Osteocyte (in vitro differentiated cells): ENCODE measurements at regions not wholly inside any gene's neighbourhood (a gene's known extent, or its start where the extent isn't known, plus 50 kb on each side); places are given as distances from the start of the nearest gene placed in this dataset.

Experiments used
- DNase-seq: peaks from one replicate; pipeline ENCODE4 v3.0.0; 2021; ENCODE audit warnings: mixed read lengths; ENCODE audit not compliant: unreplicated experiment; ENCODE audit errors: extremely low spot score
- H3K27ac Mint-ChIP-seq: one replicate; pipeline ENCODE4 v1.8.0; 2021; ENCODE audit warnings: mild to moderate bottlenecking, mixed read lengths; ENCODE audit not compliant: unreplicated experiment
- H3K27me3 Mint-ChIP-seq: one replicate; pipeline ENCODE4 v1.8.0; 2021; ENCODE audit warnings: mixed read lengths; ENCODE audit not compliant: unreplicated experiment
- H3K36me3 Mint-ChIP-seq: one replicate; pipeline ENCODE4 v1.8.0; 2021; ENCODE audit warnings: mixed read lengths; ENCODE audit not compliant: unreplicated experiment
- H3K4me1 Mint-ChIP-seq: one replicate; pipeline ENCODE4 v1.8.0; 2021; ENCODE audit warnings: mixed read lengths; ENCODE audit not compliant: unreplicated experiment
- H3K4me3 Mint-ChIP-seq: one replicate; pipeline ENCODE4 v1.8.0; 2021; ENCODE audit warnings: mild to moderate bottlenecking, moderate library complexity, mixed read lengths; ENCODE audit not compliant: unreplicated experiment
- H3K9me3 Mint-ChIP-seq: one replicate; pipeline ENCODE4 v1.8.0; 2021; ENCODE audit warnings: mixed read lengths; ENCODE audit not compliant: unreplicated experiment
- CTCF ChIP-seq: fragments of 200-600 bp; sonication (generic); IDR thresholded peaks from 2 replicates; pipeline ENCODE4 v1.5.0; 2021; ENCODE audit warnings: antibody characterized with exemption, mild to moderate bottlenecking, moderate library complexity

- no peak overlapping the region for H3K4me3 Mint-ChIP-seq
- TF ChIP-seq CTCF = no peak
- no peaks in the 10 kb centered on the region for H3K9me3 Mint-ChIP-seq
- H3K36me3 Mint-ChIP-seq = no peaks in the 10 kb centered on the region
- no peak for DNase-seq
- peaks cover 10% of the 10 kb centered on the region for H3K27me3 Mint-ChIP-seq
- no peak overlapping the region for H3K27ac Mint-ChIP-seq
- H3K4me1 Mint-ChIP-seq = peaks cover 7% of the 10 kb centered on the region
These were observed 162.2 kb upstream of the TWIST2 start for GRCh38 chr2:238685713-238686112.

GRCh38 chr2:238686223-238686622 is 161.7 kb upstream of the TWIST2 start:
- peaks cover 7% of the 10 kb centered on the region for H3K4me1 Mint-ChIP-seq

GRCh38 chr2:238688193-238689153 is 159.4 kb upstream of the TWIST2 start:
- Mint-ChIP-seq H3K4me3 (no peak overlapping the region), H3K36me3 (no peaks in the 10 kb centered on the region), H3K27ac (no peak overlapping the region), H3K9me3 (no peaks in the 10 kb centered on the region), H3K4me1 (peaks cover 7% of the 10 kb centered on the region), H3K27me3 (peaks cover 6% of the 10 kb centered on the region)
- TF ChIP-seq CTCF = no peak
- no peak for DNase-seq

More at GRCh38 chr2:238686223-238686622, 161.7 kb upstream of the TWIST2 start:
- H3K36me3 Mint-ChIP-seq = no peaks in the 10 kb centered on the region
- peaks cover 7% of the 10 kb centered on the region for H3K27me3 Mint-ChIP-seq
- H3K9me3 Mint-ChIP-seq = no peaks in the 10 kb centered on the region
- no peak overlapping the region for H3K4me3 Mint-ChIP-seq
- H3K27ac Mint-ChIP-seq = no peak overlapping the region
- no peak for TF ChIP-seq CTCF
- no peak for DNase-seq

GRCh38 chr2:238689331-238689730 is 158.6 kb upstream of the TWIST2 start:
- Mint-ChIP-seq H3K4me1 (peaks cover 6% of the 10 kb centered on the region), H3K27me3 (peaks cover 6% of the 10 kb centered on the region), H3K27ac (no peak overlapping the region), H3K9me3 (no peaks in the 10 kb centered on the region), H3K4me3 (no peak overlapping the region), H3K36me3 (no peaks in the 10 kb centered on the region)
- DNase-seq = no peak
- no peak for TF ChIP-seq CTCF

- Mint-ChIP-seq H3K27me3 (peaks cover 6% of the 10 kb centered on the region), H3K36me3 (no peaks in the 10 kb centered on the region), H3K27ac (no peak overlapping the region), H3K4me1 (peaks cover under 1% of the 10 kb centered on the region), H3K4me3 (no peak overlapping the region), H3K9me3 (no peaks in the 10 kb centered on the region)
- DNase-seq = peak; percentile 66
- TF ChIP-seq CTCF = no peak
These were observed 158.0 kb upstream of the TWIST2 start for GRCh38 chr2:238689871-238690389.
